Keratinocyte (primary cell): ENCODE measurements at regions not wholly inside any gene's neighbourhood (a gene's known extent, or its start where the extent isn't known, plus 50 kb on each side); places are given as distances from the start of the nearest gene placed in this dataset.

Experiments used
- DNase-seq: peaks from one replicate; pipeline ENCODE4 v3.0.0-alpha.2; 2011; ENCODE audit warnings: low read depth, missing footprints, low spot score
- FAIRE-seq: peaks from 2 replicates; lab custom pipeline; 2011; peaks lifted over from hg19 to GRCh38; lab: Jason Lieb, UNC
- H2AFZ ChIP-seq: 2 replicates; pipeline ENCODE4 v1.6.0; 2012; ENCODE audit warnings: low read length, control low read depth, inconsistent platforms; ENCODE audit not compliant: control insufficient read depth
- H3K27ac ChIP-seq: 2 replicates; pipeline ENCODE4 v1.5.1; 2011; ENCODE audit warnings: low read length; ENCODE audit not compliant: control insufficient read depth, insufficient read depth
- H3K27me3 ChIP-seq: 3 replicates; pipeline ENCODE4 v1.6.0; 2011; ENCODE audit warnings: low read length; ENCODE audit not compliant: control insufficient read depth, insufficient read depth; ENCODE audit errors: extremely low read depth
- H3K36me3 ChIP-seq, 2 experiments: 2 replicates in 1 of 2; 3 replicates in 1 of 2; pipeline ENCODE4 v1.5.1; 2011; ENCODE audit warnings: low read length in 2 of 2, mild to moderate bottlenecking in 1 of 2; ENCODE audit not compliant: control insufficient read depth in 2 of 2, insufficient read depth in 2 of 2; ENCODE audit errors: extremely low read depth in 1 of 2
- H3K4me1 ChIP-seq: 3 replicates; pipeline ENCODE4 v1.5.1; 2011; ENCODE audit warnings: low read length; ENCODE audit not compliant: control insufficient read depth, insufficient read depth; ENCODE audit errors: extremely low read depth
- H3K4me2 ChIP-seq: 3 replicates; pipeline ENCODE4 v1.6.0; 2011; ENCODE audit warnings: low read depth, low read length; ENCODE audit not compliant: control insufficient read depth, insufficient read depth; ENCODE audit errors: extremely low read depth
- H3K4me3 ChIP-seq, 3 experiments: fragments of 200-600 bp in 1 of 3; sonication (generic) in 1 of 3; 2 replicates in 2 of 3; 3 replicates in 1 of 3; pipeline ENCODE4 v1.5.1; 2011 to 2016; ENCODE audit warnings: low read length in 3 of 3, mild to moderate bottlenecking in 3 of 3, control low read depth in 2 of 3, inconsistent platforms in 1 of 3, low read depth in 1 of 3, mixed read lengths in 1 of 3, mixed run types in 1 of 3, moderate library complexity in 1 of 3; ENCODE audit not compliant: control insufficient read depth in 2 of 3, insufficient read depth in 2 of 3; ENCODE audit errors: extremely low read depth in 1 of 3
- H3K79me2 ChIP-seq: 2 replicates; pipeline ENCODE4 v1.6.0; 2012; ENCODE audit warnings: low read length; ENCODE audit not compliant: control insufficient read depth, insufficient read depth
- H3K9ac ChIP-seq: 3 replicates; pipeline ENCODE4 v1.6.0; 2011; ENCODE audit warnings: low read length; ENCODE audit not compliant: control insufficient read depth, insufficient read depth; ENCODE audit errors: extremely low read depth
- H3K9me1 ChIP-seq: 3 replicates; pipeline ENCODE4 v1.6.0; 2011; ENCODE audit warnings: low read length; ENCODE audit not compliant: control insufficient read depth, insufficient read depth; ENCODE audit errors: extremely low read depth
- H3K9me3 ChIP-seq: 2 replicates; pipeline ENCODE4 v1.5.1; 2012; ENCODE audit warnings: low read depth, low read length; ENCODE audit not compliant: control insufficient read depth
- H4K20me1 ChIP-seq: 3 replicates; pipeline ENCODE4 v1.6.0; 2011; ENCODE audit warnings: low read length; ENCODE audit not compliant: control insufficient read depth, insufficient read depth; ENCODE audit errors: extremely low read depth
- CTCF ChIP-seq, 3 experiments: IDR thresholded peaks in 1 of 3; conservative IDR thresholded peaks in 1 of 3; optimal IDR thresholded peaks in 1 of 3; 2 replicates in 2 of 3; 3 replicates in 1 of 3; pipeline versions ENCODE3 to v1.5.1; 2011; ENCODE audit warnings: low read length in 3 of 3, mild to moderate bottlenecking in 3 of 3, moderate library complexity in 2 of 3, control low read depth in 1 of 3, inconsistent platforms in 1 of 3; ENCODE audit not compliant: insufficient read depth in 2 of 3; ENCODE audit errors: extremely low read depth in 1 of 3
- EZH2 ChIP-seq: IDR thresholded peaks from one replicate; pipeline ENCODE4 v1.6.1; 2012; ENCODE audit warnings: inconsistent platforms, mild to moderate bottlenecking, low read length, moderate library complexity
- dilution Hi-C: fragments of 300-500 bp; cut with MboI; formaldehyde crosslinking; loops from one replicate; pipeline ENCODE4 v1.7.0; 2020; ENCODE audit warnings: low sequenced_read_pairs; ENCODE audit not compliant: extremely low pct_ligation_motif_present

GRCh38 chr1:18020021-18020817 is 87.4 kb upstream of the IGSF21 start:
- no peak overlapping the region for H2AFZ ChIP-seq
- H3K4me1 ChIP-seq: no peaks in the 10 kb centered on the region
- DNase-seq (no peak), FAIRE-seq (no peak)
- H4K20me1 ChIP-seq: no peaks in the 10 kb centered on the region
- no peak overlapping the region for H3K4me2 ChIP-seq
- no peaks in the 10 kb centered on the region for H3K9me1 ChIP-seq
- H3K79me2 ChIP-seq: no peaks in the 10 kb centered on the region
- no peaks in the 10 kb centered on the region for H3K27me3 ChIP-seq
- dilution Hi-C loops: no loop called here
- no peak overlapping the region for H3K9ac ChIP-seq
- no peak overlapping the region for H3K27ac ChIP-seq
- H3K9me3 ChIP-seq: no peaks in the 10 kb centered on the region
- H3K36me3 ChIP-seq: no peaks in the 10 kb centered on the region
- no peak overlapping the region for H3K4me3 ChIP-seq
- TF ChIP-seq EZH2: no peak
- no peak for TF ChIP-seq CTCF (optimal IDR thresholded peaks at IDR 0.05 in 1 of 3, IDR thresholded peaks at IDR 0.05 in 1 of 3, conservative IDR thresholded peaks at IDR 0.05 in 1 of 3; ENCODE audit: extremely low read depth in 1 of 3, insufficient read depth in 2 of 3, low read length in 3 of 3)

- Histone ChIP-seq H3K9ac (no peak overlapping the region), H3K4me2 (no peak overlapping the region), H3K36me3 (no peaks in the 10 kb centered on the region), H3K4me1 (no peaks in the 10 kb centered on the region), H3K4me3 (no peak overlapping the region), H3K27ac (no peak overlapping the region), H3K9me1 (no peaks in the 10 kb centered on the region), H4K20me1 (no peaks in the 10 kb centered on the region), H2AFZ (no peak overlapping the region), H3K79me2 (no peaks in the 10 kb centered on the region), H3K9me3 (no peaks in the 10 kb centered on the region), H3K27me3 (no peaks in the 10 kb centered on the region)
- TF ChIP-seq CTCF (optimal IDR thresholded peaks at IDR 0.05 in 1 of 3, IDR thresholded peaks at IDR 0.05 in 1 of 3, conservative IDR thresholded peaks at IDR 0.05 in 1 of 3; ENCODE audit: extremely low read depth in 1 of 3, insufficient read depth in 2 of 3, low read length in 3 of 3) (no peak), EZH2 (no peak)
- FAIRE-seq (no peak), DNase-seq (no peak)
- dilution Hi-C loops: no loop called here
Observed at GRCh38 chr1:18021242-18021641, 86.4 kb upstream of the IGSF21 start.
